ENCODE measurements at regions not wholly inside any gene's neighbourhood (a gene's known extent, or its start where the extent isn't known, plus 50 kb on each side); places are given as distances from the start of the nearest gene placed in this dataset.

DNA sequence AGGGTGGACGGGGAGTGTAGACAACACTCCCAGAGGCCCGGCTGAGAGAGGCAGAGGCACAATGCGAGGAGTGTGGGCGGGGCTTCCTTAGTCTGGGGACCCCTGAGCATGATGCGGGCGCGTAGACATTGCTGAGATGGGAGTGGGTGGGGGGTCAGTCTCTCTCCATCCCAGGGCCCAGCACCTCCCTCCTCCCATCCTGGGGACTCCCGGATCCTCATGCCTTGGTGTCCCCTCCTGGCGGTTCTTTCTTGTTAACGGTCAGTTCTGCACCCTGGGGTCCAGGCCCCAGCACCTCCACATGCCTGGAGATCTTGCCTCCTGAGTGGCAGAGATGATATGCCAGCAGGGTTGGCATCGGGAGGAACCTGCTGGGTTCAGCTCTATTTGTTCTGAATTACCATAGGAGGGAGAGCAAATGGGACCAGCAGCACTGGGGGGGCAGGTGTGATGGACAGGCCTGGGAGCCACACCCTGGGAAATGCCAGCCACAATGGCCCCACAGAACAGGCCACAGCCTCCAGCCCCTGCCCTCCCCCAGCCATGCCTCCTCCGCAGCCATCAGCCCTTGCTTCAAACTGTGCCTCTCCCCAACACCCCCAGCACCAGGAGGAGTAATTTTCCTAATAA is 55.7 kb downstream of the RTL6 start:
- DNase-seq (ENCODE audit: extremely low read depth, low read depth, low spot score): no peak

- DNase-seq (ENCODE audit: extremely low read depth, low read depth, low spot score): no peak
Observed at GRCh38 chr22:44441401-44442185, 56.4 kb downstream of the RTL6 start.

DNA sequence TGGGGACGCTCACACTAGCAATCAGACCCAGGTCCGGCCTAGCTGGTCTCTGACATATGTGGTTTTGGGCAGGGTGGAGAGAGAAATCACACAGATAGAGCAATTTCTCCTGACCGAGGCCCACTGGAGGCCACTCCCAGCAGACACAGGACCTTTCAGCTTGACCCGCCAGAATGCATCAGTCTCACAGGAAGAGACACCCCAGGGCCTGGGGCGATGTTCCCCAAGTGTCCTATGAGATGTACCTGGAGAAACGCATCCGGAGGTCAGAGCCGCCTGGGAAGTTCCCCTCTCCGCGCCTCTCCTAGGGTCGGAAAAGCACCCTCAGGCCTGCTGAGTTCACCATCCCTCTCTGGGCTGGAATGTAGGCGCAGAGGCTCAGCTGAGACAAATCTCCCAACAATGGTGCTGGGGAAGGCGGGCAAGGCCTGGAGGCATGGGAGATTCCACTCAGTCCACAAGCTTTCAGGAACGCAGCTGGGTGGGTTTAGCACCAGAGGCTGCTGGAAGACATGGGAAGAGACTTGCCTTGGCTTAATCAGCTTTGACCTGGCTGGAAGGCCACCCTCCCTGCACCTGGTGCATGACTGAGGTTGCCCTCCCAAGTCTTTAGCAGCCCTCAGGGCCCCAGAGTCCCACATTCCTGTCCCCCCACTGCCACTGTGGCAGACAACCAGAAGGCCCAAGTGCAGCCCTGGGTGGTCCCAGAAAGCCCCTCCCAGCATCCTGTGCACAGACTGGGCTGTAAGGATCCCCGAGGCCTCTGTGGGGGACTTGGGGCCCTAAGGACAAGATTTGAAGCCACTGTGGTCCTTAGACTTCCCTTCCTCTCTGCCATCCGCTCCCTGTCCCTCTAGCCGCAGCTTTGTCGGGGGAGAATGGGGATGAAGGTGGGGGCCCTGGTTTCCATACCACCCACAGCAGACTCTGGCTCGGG is 57.5 kb downstream of the RTL6 start:
- no peak for DNase-seq (ENCODE audit: extremely low read depth, low read depth, low spot score)

GRCh38 chr22:44439356-44440223 is 58.4 kb downstream of the RTL6 start:
- DNase-seq (ENCODE audit: extremely low read depth, low read depth, low spot score): no peak

- DNase-seq (ENCODE audit: extremely low read depth, low read depth, low spot score): no peak
Observed at GRCh38 chr22:44438481-44439131, 59.4 kb downstream of the RTL6 start.

DNA sequence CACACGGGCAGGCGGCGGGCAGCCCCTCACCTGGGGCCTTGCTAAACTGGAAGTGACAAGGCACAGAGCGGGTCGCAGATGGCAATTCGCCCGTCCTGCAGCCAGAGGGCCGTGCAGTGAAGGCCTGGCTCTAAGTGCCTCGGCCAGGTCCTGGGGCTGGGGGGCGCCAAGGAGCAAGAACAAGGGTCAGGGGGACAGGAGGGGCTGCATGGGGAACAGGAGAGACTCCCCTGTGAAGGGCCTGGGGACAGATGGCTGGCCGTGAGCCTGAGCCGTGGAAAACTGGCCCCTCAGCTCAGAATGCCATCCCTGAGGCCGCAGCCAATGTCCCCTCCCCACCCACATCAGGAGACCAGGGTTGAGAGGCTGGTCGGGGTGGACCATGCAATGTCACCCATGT is 60.0 kb downstream of the RTL6 start:
- no peak for DNase-seq (ENCODE audit: extremely low read depth, low read depth, low spot score)

DNA sequence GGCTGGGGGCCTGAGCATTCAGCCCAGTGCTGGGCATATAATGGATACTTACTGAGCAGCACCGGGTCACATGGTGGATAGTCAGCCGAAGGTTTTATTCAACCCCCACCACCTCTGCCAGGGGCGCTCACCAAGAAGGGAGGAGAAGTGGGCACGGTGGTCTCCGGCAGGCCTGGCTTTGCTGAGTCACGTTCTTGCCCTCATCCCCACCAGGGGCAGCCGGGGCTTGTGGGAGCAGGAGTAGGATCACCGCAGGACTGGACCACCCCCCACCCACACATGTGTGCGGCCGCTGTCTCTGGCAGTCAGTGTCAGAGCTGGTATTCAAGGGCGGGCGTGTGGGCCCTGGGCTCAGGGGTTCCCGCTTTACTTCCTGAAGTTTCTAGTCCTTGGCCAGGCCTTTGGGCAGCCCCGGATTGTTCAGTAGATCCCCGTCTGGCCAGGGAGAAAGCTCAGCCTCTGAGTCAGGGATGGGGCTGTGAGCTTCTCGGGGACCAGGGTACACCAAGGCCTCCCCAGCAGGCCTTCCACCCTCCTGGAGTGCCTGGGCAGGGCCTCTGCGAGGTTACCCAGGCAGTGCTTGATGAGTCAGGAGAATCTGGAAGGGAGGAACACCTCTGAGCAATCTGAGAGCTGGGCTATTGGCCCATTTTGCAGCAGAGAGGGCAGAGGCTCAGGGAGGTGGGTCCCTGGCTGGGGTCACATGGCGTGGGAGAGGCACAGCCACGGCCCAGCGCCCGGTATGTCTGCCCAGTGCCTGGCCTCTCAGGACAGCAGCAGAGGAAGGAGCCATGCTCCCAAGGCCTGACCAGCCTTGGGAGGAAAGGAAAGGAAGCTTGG is 60.6 kb downstream of the RTL6 start:
- no peak for DNase-seq (ENCODE audit: extremely low read depth, low read depth, low spot score)

GRCh38 chr22:44436736-44437135 is 61.3 kb downstream of the RTL6 start:
- DNase-seq (ENCODE audit: extremely low read depth, low read depth, low spot score): no peak

DNA sequence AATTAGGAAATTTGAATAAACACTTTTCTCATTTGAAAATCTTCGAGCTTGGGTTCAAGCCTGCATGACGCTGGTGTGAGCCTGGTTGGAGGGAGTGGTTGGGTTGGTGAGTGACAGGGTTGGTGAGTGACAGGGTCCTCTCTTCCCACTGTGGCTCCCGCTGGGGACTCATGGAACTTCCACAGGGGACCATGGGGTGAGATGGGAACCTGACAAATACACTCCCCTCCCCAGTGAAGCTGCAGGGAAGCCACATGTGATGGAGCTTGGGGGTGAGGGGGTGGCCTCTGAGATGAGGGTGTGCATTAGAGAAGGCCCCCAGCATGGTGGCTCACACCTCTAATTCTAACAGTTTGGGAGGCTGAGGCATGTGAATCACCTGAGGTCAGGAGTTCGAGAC is 66.8 kb downstream of the RTL6 start:
- no peak for DNase-seq (ENCODE audit: extremely low read depth, low read depth, low spot score)

DNA sequence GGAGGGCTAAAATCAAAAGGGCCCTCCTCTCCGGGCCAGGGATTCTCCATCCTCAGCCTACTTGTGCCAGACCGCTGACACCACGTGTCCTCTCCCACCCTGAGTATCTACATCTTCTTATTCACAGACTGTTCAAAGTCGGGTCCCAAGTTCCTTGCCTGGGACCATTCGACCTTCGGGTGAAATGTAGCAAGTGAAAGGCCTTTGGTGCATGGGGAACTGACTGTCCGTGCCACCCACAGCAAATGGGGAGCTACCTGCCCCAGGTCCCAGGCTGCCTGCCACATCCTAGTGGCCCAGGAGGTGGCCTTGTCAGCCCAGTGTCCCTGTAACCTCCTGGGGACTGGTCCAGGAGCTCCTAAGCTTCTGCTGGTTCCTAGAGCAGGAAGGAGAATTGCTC is 67.3 kb downstream of the RTL6 start:
- no peak for DNase-seq (ENCODE audit: extremely low read depth, low read depth, low spot score)

DNA sequence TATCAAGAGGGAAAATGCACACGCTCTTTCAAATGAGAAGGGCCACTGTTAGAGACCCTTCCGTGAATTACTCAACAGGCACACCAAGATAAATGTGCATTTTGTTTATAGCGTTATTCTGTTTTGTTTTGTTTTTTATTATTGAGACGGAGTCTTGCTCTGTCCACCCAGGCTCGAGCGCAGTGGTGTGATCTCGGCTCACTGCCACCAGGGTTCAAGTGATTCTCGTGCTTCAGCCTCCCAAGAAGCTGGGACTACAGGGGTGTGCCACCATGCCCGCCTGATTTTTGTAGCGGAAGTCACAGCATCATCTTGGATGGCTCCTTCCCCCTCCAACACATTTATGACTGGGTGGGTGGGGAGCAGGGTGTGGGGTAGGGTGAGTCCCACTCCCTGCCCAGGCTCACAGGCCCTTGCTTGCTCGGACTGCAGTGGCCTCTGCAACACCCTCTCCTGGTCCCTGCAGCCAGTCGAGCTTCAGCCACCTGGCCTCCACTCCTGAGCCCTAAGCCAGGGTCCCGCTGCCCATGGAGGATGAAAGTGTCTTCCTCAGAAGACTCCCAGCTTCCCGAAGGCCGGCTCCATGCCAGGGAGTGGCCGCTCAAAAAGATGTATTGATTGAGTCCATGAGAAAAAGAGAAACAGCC is 68.0 kb downstream of the RTL6 start:
- no peak for DNase-seq (ENCODE audit: extremely low read depth, low read depth, low spot score)

DNA sequence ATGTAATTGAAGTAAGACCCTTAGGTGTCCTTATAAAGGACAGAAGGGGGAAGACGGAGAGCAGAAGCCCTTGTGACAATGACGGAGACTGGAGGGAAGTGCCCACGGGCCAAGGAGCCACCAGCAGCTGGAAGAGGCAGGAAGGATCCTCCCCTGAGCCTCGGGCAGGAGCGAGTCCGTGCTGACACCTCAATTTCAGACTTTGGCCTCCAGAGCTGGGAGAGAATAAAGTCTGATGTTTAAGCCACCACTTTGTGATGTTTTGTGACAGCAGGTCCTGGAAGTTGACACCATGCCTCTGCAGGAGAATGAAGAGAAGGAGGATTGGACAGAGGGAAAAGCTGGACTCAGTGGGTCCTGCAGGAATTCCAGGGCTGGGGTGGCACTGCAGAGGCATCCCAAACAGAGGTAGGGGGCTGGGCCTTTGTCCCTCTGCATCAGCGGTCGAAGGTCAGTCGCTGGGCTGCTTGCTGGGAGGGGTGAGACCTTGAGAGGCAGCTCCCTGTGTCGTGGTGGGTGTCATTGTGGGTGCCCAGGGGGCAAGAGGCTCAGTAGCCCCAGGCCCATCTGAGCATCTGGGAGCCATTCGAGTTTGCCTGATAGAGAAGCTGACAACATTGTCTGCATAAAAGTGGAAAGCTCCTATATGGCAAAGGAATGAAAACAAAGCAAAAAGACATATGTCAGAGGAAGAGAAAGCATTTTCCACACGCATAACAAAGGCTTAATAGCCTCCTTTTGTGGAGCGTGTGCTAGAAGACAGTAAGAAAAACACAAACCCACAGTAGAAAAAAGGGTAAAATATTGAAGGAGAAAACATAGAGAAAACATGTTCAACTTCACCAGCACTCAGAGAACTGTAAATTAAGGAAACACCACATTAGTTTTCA is 68.8 kb downstream of the RTL6 start:
- no peak for DNase-seq (ENCODE audit: extremely low read depth, low read depth, low spot score)

- no peak for DNase-seq (ENCODE audit: extremely low read depth, low read depth, low spot score)
Observed at GRCh38 chr22:44427611-44428470, 70.2 kb downstream of the RTL6 start.

DNA sequence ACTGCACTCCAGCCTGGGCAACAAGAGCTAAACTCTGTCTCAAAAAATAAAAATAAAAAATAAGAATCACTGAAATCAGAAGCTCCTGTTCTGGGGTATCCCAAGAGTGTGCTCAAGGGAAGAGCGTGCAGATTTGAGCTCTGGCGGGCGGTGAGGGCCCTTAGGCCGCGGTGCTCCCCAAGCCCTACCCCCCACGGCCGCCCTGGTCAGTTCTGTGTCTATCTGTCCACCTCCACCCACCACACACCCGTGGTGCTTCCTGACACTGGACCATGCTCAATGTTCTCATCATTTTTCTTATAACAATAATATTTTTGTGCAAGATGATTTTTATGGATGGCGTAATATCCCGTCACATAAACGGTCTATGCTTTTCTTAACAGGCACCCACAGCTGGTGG is 71.1 kb downstream of the RTL6 start:
- no peak for DNase-seq (ENCODE audit: extremely low read depth, low read depth, low spot score)

DNA sequence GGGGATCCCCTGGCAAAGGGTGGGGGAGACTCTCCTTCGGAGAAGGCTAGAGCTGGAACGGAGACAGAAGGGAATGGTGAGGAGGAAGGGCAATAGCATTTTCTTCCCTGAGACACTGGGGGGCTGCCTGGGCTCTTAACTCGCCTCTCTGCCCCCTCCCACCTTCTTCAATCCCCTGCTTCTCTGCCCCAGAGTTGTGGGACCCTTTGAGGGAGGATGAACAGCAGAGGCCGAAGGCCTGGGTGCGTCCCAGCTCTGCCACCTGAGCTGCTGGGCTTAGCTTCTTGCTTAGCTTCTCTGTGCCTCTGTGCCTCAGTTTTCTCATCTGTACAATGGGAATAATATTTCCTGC is 72.4 kb downstream of the RTL6 start:
- DNase-seq (ENCODE audit: extremely low read depth, low read depth, low spot score): no peak

DNA sequence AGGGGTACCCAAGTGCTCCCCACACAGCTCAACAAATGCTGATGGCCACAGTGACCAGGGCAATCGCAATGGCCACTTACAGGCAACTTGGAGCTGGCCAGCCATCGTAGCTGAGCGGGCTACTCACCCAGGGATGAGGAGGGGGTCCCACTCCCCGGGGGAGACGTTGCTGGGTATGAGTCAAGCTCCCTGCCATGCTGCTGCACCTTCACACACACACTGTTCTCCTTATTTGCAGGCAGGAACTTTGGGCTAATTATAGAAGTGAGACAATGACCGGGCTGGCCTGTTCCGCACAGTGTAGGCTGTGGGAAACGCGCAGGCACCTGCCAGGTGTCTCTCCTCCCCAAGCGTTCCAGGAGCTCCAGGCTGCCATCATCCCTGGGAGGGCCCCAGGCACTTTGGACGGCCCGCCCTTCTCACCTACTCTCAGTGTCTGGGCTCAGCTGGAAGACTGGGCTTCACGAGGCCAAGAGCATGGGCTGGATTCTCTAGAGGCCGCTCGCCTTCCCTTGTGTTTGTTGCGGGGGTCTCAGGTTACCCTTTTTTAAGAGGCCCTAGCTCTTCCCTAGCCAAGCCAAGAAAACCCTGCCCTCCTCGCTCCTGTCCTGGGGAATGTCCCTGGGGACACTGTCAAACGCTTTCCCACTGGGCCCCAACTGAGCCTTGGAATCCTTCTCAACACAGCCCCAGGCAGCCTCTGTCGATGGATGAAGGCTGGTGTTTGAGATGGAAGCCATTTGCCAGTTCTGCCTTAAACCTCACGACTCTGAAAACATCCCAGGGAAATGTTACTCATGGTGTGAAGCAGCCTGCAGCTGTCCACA is 73.0 kb downstream of the RTL6 start:
- no peak for DNase-seq (ENCODE audit: extremely low read depth, low read depth, low spot score)
